NB4 (cell line): ENCODE measurements at regions not wholly inside any gene's neighbourhood (a gene's known extent, or its start where the extent isn't known, plus 50 kb on each side); places are given as distances from the start of the nearest gene placed in this dataset.

Experiments
- DNase-seq: peaks from one replicate; pipeline ENCODE4 v3.0.0; 2010; ENCODE audit warnings: low read depth
- H3K4me3 ChIP-seq: one replicate; pipeline ENCODE4 v1.5.1; 2011; ENCODE audit warnings: mild to moderate bottlenecking, low read depth, low read length, moderate library complexity
- CTCF ChIP-seq: IDR thresholded peaks from one replicate; pipeline ENCODE4 v1.5.1; 2012; ENCODE audit warnings: low read depth, low read length
- MAX ChIP-seq: IDR thresholded peaks from 2 replicates; pipeline ENCODE4 v1.6.1; 2011; ENCODE audit warnings: low read depth, low read length
- MYC ChIP-seq: IDR thresholded peaks from 2 replicates; pipeline ENCODE4 v1.6.1; 2011; ENCODE audit warnings: low read depth, low read length
- POLR2A ChIP-seq: IDR thresholded peaks from 2 replicates; pipeline ENCODE4 v1.6.1; 2011; ENCODE audit warnings: mild to moderate bottlenecking; ENCODE audit not compliant: insufficient read length; ENCODE audit errors: extremely low read depth

- no peak overlapping the region for H3K4me3 ChIP-seq
- no peak for DNase-seq
- TF ChIP-seq POLR2A, result no peak
- no peak for TF ChIP-seq MAX
- no peak for TF ChIP-seq CTCF
- no peak for TF ChIP-seq MYC
These were observed 477.9 kb downstream of the ATP23 start for GRCh38 chr12:58419196-58419760.

- no peak for DNase-seq
- H3K4me3 ChIP-seq, result no peak overlapping the region
These were observed 478.5 kb downstream of the ATP23 start for GRCh38 chr12:58419905-58420304.

GRCh38 chr12:58420503-58420902, 479.1 kb downstream of the ATP23 start:
- H3K4me3 ChIP-seq, result no peak overlapping the region
- TF ChIP-seq CTCF (no peak), POLR2A (no peak), MYC (no peak), MAX (no peak)
- DNase-seq, result no peak

More at GRCh38 chr12:58419905-58420304, 478.5 kb downstream of the ATP23 start:
- TF ChIP-seq MYC, result no peak
- TF ChIP-seq MAX, result no peak
- TF ChIP-seq CTCF, result no peak
- TF ChIP-seq POLR2A, result no peak

- TF ChIP-seq CTCF (no peak), MAX (no peak), POLR2A (no peak), MYC (no peak)
- no peak for DNase-seq
- H3K4me3 ChIP-seq, result no peak overlapping the region
These were observed 480.6 kb downstream of the ATP23 start for GRCh38 chr12:58421990-58422389.

GRCh38 chr12:58424735-58425392, 483.5 kb downstream of the ATP23 start:
- TF ChIP-seq POLR2A (no peak), MYC (no peak), MAX (no peak), CTCF (no peak)
- H3K4me3 ChIP-seq, result no peak overlapping the region
- DNase-seq, result no peak
